Nephron progenitor cell (in vitro differentiated cells): ENCODE measurements at regions not wholly inside any gene's neighbourhood (a gene's known extent, or its start where the extent isn't known, plus 50 kb on each side); places are given as distances from the start of the nearest gene placed in this dataset.

Source experiments
- DNase-seq: peaks from one replicate; pipeline ENCODE4 v3.0.0; 2021
- H3K27ac Mint-ChIP-seq: 2 replicates; pipeline ENCODE4 v1.8.0; 2021; ENCODE audit warnings: mild to moderate bottlenecking, moderate library complexity, mixed read lengths
- H3K27me3 Mint-ChIP-seq: 2 replicates; pipeline ENCODE4 v1.8.0; 2021; ENCODE audit warnings: mild to moderate bottlenecking, low read depth, mixed read lengths; ENCODE audit not compliant: poor library complexity
- H3K36me3 Mint-ChIP-seq: 2 replicates; pipeline ENCODE4 v1.8.0; 2021; ENCODE audit warnings: low read depth, mixed read lengths
- H3K4me1 Mint-ChIP-seq: 2 replicates; pipeline ENCODE4 v1.8.0; 2021; ENCODE audit warnings: mixed read lengths
- H3K4me3 Mint-ChIP-seq: 2 replicates; pipeline ENCODE4 v1.8.0; 2021; ENCODE audit warnings: mild to moderate bottlenecking, moderate library complexity, mixed read lengths
- H3K9me3 Mint-ChIP-seq: 2 replicates; pipeline ENCODE4 v1.8.0; 2021; ENCODE audit warnings: mild to moderate bottlenecking, moderate library complexity, mixed read lengths
- TF ChIP-seq, protein P1 (sequence below): fragments of 200-600 bp; sonication (generic); IDR thresholded peaks from 2 replicates; pipeline ENCODE4 v1.5.0; 2021; ENCODE audit warnings: antibody characterized with exemption

DNA sequence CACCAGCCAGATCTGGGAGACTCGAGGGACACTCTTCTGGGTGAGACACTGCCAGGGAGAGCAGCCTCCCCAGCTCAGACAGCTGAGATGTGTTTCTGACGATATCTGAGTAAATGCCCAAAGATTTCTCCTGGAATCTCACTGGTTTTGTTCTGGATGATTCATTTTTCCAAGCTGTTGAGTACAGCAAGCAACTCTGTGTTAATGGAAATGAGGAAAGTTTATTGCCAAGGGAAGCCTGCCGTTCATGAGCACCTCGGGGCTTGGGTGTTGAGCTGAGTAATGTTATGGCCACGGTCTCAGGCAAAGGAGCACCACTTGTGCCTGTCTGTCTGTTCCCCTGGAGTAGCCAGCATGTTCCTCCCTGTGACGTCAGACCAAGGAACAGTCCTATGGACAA is 1132.4 kb downstream of the BRD1 start:
- Mint-ChIP-seq H3K9me3 (no peaks in the 10 kb centered on the region), H3K4me3 (no peak overlapping the region), H3K4me1 (peaks cover 30% of the 10 kb centered on the region), H3K27ac (no peak overlapping the region), H3K27me3 (peaks cover 3% of the 10 kb centered on the region), H3K36me3 (no peaks in the 10 kb centered on the region)
- TF ChIP-seq, protein P1, sequence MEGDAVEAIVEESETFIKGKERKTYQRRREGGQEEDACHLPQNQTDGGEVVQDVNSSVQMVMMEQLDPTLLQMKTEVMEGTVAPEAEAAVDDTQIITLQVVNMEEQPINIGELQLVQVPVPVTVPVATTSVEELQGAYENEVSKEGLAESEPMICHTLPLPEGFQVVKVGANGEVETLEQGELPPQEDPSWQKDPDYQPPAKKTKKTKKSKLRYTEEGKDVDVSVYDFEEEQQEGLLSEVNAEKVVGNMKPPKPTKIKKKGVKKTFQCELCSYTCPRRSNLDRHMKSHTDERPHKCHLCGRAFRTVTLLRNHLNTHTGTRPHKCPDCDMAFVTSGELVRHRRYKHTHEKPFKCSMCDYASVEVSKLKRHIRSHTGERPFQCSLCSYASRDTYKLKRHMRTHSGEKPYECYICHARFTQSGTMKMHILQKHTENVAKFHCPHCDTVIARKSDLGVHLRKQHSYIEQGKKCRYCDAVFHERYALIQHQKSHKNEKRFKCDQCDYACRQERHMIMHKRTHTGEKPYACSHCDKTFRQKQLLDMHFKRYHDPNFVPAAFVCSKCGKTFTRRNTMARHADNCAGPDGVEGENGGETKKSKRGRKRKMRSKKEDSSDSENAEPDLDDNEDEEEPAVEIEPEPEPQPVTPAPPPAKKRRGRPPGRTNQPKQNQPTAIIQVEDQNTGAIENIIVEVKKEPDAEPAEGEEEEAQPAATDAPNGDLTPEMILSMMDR: no peak
- no peak for DNase-seq

DNA sequence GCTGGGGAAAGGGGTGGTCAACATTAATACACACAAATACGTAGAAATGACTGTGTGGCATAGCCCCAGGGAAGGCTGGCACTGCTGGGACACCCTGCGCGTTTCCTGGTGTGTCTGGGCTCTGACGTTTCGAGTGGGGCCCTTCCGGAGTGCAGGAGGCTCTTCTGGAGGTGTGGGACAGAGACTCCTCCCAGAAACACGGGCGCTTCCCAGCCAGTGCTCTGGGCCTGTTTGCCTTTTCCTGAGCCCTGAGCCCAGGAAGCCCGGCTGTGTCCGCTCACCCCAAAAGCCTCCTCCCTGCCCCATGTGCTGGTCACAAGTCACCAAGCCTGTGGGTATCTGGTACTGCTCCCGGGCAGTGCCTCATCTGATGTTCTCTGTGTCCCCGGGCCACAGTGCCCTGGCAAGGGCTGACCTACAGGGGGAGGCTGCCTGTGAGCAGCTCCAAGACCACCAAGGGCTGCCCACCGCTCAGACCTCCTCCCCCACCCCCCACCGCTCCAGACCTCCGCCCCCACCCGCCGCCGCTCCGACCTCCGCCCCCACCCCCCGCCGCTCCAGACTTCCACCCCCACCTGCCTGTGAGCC is 1133.3 kb downstream of the BRD1 start:
- Mint-ChIP-seq H3K4me1 (peaks cover 25% of the 10 kb centered on the region), H3K9me3 (no peaks in the 10 kb centered on the region), H3K4me3 (no peak overlapping the region), H3K27ac (no peak overlapping the region), H3K27me3 (no peaks in the 10 kb centered on the region), H3K36me3 (no peaks in the 10 kb centered on the region)
- TF ChIP-seq, protein P1: no peak
- DNase-seq: no peak

DNA sequence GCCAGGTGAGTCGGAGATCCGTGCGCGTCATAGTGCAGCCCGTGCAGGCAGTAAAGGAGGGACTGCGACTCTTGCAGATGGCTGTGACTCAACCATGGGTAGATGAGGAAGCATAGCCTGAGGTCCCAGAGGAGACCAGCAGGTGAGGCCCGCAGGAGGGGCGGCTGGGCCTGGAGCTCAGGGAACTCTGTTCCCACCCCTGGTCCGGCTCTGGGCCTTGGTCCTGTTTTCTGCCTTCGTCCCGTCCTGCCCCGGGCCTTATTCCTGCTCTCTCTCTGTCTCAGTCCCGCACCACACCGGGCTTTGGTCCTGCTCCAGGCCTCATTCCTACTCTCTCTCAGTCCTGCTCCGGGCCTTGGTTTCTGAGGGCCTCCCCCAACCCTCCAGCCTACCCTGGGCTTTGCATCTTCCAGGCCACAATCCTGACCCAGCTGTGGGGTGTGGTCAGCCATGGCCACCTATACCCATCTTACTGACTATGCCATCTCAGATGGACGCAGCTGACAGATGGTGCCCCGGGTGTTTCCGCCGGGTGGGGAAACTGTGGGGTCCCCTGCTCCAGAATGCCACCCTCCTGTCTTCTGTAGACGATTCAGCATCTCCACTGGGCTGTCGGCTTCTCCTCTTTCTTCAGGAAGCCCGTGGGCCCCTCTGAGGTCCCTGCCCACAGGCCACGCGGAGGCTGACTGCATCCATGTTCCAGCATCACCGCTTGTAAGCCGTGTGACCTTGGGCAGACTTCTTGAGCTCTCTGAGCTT is 1134.1 kb downstream of the BRD1 start:
- DNase-seq: no peak
- Mint-ChIP-seq H3K9me3 (no peaks in the 10 kb centered on the region), H3K4me3 (no peak overlapping the region), H3K27me3 (no peaks in the 10 kb centered on the region), H3K27ac (peak overlapping the region; percentile 37), H3K4me1 (peaks cover 25% of the 10 kb centered on the region), H3K36me3 (no peaks in the 10 kb centered on the region)
- TF ChIP-seq, protein P1: no peak

DNA sequence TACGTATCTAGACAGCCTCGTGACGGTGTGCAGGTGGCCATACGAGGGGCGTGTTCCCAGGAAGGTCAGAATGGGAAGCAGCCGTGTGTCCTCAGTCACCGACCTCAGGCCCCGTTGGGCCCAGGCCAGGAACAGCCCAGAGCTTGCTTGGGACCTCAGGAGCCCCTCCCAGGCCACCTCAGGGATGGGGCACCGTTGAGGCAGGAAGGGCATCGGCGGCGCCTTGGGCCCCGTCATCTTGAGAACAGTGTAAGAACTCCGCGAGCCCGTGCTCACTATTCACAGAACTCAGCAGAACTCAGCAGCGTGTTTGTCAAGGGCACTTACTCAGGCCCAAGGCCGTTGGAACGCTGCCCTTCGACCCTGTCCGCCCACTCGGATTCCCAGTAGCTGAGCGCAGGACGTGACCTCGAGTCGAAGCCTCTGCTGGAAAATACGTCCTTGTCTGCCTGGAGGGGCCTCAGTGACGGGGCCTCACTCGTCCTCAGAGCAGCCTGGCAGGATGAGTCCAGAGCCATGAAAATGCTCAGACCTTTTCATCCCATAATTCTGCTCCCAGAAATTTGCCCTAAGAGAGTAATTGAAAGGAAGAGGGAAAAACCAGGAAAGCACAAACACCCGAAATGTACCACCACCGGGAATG is 1134.8 kb downstream of the BRD1 start:
- H3K4me1 Mint-ChIP-seq: peaks cover 25% of the 10 kb centered on the region
- peak overlapping the region; percentile 37 for H3K27ac Mint-ChIP-seq
- H3K4me3 Mint-ChIP-seq: no peak overlapping the region
- H3K27me3 Mint-ChIP-seq: no peaks in the 10 kb centered on the region
- TF ChIP-seq, protein P1: no peak
- no peaks in the 10 kb centered on the region for H3K36me3 Mint-ChIP-seq
- no peaks in the 10 kb centered on the region for H3K9me3 Mint-ChIP-seq
- DNase-seq: peak; percentile 25

DNA sequence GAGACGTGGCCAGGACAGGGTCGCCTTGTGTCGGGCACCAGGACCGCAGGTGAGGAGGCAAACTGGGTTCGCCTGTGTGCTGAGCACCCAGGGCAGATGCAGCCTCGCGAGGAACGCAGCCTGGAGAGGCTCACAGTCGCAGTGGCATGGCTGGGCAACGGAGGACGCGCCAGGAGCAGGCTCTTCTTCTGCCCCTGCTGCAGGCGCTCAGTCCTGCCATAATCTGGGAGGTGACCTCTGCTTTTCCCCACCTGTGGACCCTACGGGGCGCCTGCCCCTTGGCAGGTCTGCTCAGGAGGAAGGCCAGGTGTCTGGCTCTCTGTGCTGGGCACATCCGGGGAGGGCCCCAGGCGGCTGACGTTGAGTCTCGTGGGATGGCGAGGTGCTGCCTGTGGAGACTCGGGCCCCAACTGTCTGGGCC is 1136.2 kb downstream of the BRD1 start:
- peaks cover 25% of the 10 kb centered on the region for H3K4me1 Mint-ChIP-seq
- H3K9me3 Mint-ChIP-seq: no peaks in the 10 kb centered on the region
- H3K36me3 Mint-ChIP-seq: no peaks in the 10 kb centered on the region
- no peak overlapping the region for H3K27ac Mint-ChIP-seq
- no peak for DNase-seq
- peaks cover 3% of the 10 kb centered on the region for H3K27me3 Mint-ChIP-seq
- no peak overlapping the region for H3K4me3 Mint-ChIP-seq
- TF ChIP-seq, protein P1: no peak
